H9 (cell line): ENCODE measurements at regions not wholly inside any gene's neighbourhood (a gene's known extent, or its start where the extent isn't known, plus 50 kb on each side); places are given as distances from the start of the nearest gene placed in this dataset.

Experiments
- DNase-seq: peaks from one replicate; pipeline ENCODE4 v3.0.0-alpha.2; 2017
- H2AFZ ChIP-seq: one replicate; pipeline ENCODE4 v1.6.1; 2013; ENCODE audit warnings: mild to moderate bottlenecking, low read length, control low read depth, moderate library complexity
- H2AK5ac ChIP-seq: 2 replicates; pipeline ENCODE4 v1.6.1; 2013; ENCODE audit warnings: low read length, control low read depth, mixed read lengths; ENCODE audit not compliant: insufficient read length
- H2BK120ac ChIP-seq: one replicate; pipeline ENCODE4 v1.6.1; 2013; ENCODE audit warnings: low read depth, mild to moderate bottlenecking, low read length, control low read depth, inconsistent platforms; ENCODE audit not compliant: poor library complexity, severe bottlenecking
- H2BK12ac ChIP-seq: 2 replicates; pipeline ENCODE4 v1.6.1; 2013; ENCODE audit warnings: low read length, control low read depth, mixed read lengths, low read depth; ENCODE audit not compliant: insufficient read length
- H2BK15ac ChIP-seq: 2 replicates; pipeline ENCODE4 v1.6.1; 2013; ENCODE audit warnings: low read depth, low read length, control low read depth
- H2BK20ac ChIP-seq: one replicate; pipeline ENCODE4 v1.6.1; 2013; ENCODE audit warnings: low read depth, mild to moderate bottlenecking, low read length, control low read depth, inconsistent platforms; ENCODE audit not compliant: poor library complexity, severe bottlenecking
- H2BK5ac ChIP-seq: 2 replicates; pipeline ENCODE4 v1.6.1; 2013; ENCODE audit warnings: low read length, control low read depth, mixed read lengths; ENCODE audit not compliant: insufficient read length
- H3K14ac ChIP-seq: 2 replicates; pipeline ENCODE4 v1.6.1; 2013; ENCODE audit warnings: low read length, control low read depth; ENCODE audit not compliant: insufficient read depth
- H3K18ac ChIP-seq: 2 replicates; pipeline ENCODE4 v1.6.1; 2013; ENCODE audit warnings: low read depth, mild to moderate bottlenecking, mixed read lengths, low read length, control low read depth; ENCODE audit not compliant: insufficient read length
- H3K23ac ChIP-seq: 2 replicates; pipeline ENCODE4 v1.6.1; 2013; ENCODE audit warnings: low read length, control low read depth, mixed read lengths, low read depth; ENCODE audit not compliant: insufficient read length
- H3K23me2 ChIP-seq: 2 replicates; pipeline ENCODE4 v1.6.1; 2013; ENCODE audit warnings: low read depth, mild to moderate bottlenecking, mixed read lengths, low read length, control low read depth; ENCODE audit not compliant: insufficient read length, poor library complexity, severe bottlenecking
- H3K27ac ChIP-seq: 2 replicates; pipeline ENCODE4 v1.5.1; 2013; ENCODE audit warnings: low read length, control low read depth, mixed read lengths, low read depth; ENCODE audit not compliant: insufficient read length
- H3K27me3 ChIP-seq: 2 replicates; pipeline ENCODE4 v1.6.1; 2013; ENCODE audit warnings: low read length, control low read depth, inconsistent platforms; ENCODE audit not compliant: insufficient read depth
- H3K4ac ChIP-seq: 2 replicates; pipeline ENCODE4 v1.6.1; 2013; ENCODE audit warnings: low read depth, mild to moderate bottlenecking, control low read depth, inconsistent platforms, low read length, moderate library complexity
- H3K4me1 ChIP-seq: 2 replicates; pipeline ENCODE4 v1.6.1; 2013; ENCODE audit warnings: low read length, control low read depth, inconsistent platforms; ENCODE audit not compliant: insufficient read depth
- H3K4me2 ChIP-seq: 2 replicates; pipeline ENCODE4 v1.6.1; 2013; ENCODE audit warnings: low read length, control low read depth, mixed read lengths; ENCODE audit not compliant: insufficient read length, insufficient read depth
- H3K56ac ChIP-seq: 2 replicates; pipeline ENCODE4 v1.6.1; 2013; ENCODE audit warnings: low read depth, mild to moderate bottlenecking, mixed read lengths, low read length, control low read depth; ENCODE audit not compliant: insufficient read length
- H3K79me1 ChIP-seq: 2 replicates; pipeline ENCODE4 v1.6.1; 2013; ENCODE audit warnings: low read depth, mild to moderate bottlenecking, moderate library complexity, low read length, control low read depth, inconsistent platforms; ENCODE audit not compliant: insufficient read depth, poor library complexity, severe bottlenecking
- H3K79me2 ChIP-seq: 2 replicates; pipeline ENCODE4 v1.6.1; 2013; ENCODE audit warnings: low read length, control low read depth, inconsistent platforms; ENCODE audit not compliant: insufficient read depth
- H3K9ac ChIP-seq: 2 replicates; pipeline ENCODE4 v1.6.1; 2013; ENCODE audit warnings: low read length, control low read depth, mixed read lengths; ENCODE audit not compliant: insufficient read length; ENCODE audit errors: extremely low read depth
- H3K9me3 ChIP-seq: one replicate; pipeline ENCODE4 v1.6.1; 2013; ENCODE audit warnings: low read depth, low read length, inconsistent platforms; ENCODE audit not compliant: control insufficient read depth
- H3T11ph ChIP-seq: one replicate; pipeline ENCODE4 v1.6.1; 2013; ENCODE audit warnings: mild to moderate bottlenecking, low read length, control low read depth, inconsistent platforms
- H4K20me1 ChIP-seq: one replicate; pipeline ENCODE4 v1.6.1; 2013; ENCODE audit not compliant: control insufficient read depth, insufficient read length, insufficient read depth
- H4K5ac ChIP-seq: 2 replicates; pipeline ENCODE4 v1.6.1; 2013; ENCODE audit warnings: low read depth, mild to moderate bottlenecking, mixed read lengths, low read length, control low read depth; ENCODE audit not compliant: insufficient read length
- H4K8ac ChIP-seq: replicated peaks from 2 replicates; pipeline ENCODE4 v1.6.1; 2013; ENCODE audit warnings: low read length, control low read depth, mixed read lengths, low read depth; ENCODE audit not compliant: insufficient read length
- H4K91ac ChIP-seq: 2 replicates; pipeline ENCODE4 v1.6.1; 2013; ENCODE audit warnings: low read depth, mild to moderate bottlenecking, moderate library complexity, mixed read lengths, low read length, control low read depth; ENCODE audit not compliant: insufficient read length
- H3K27ac Mint-ChIP-seq, 3 experiments: 2 replicates in 2 of 3; 3 replicates in 1 of 3; pipeline ENCODE4 v1.8.0; 2020 to 2021; ENCODE audit warnings: mixed read lengths in 3 of 3, mild to moderate bottlenecking in 1 of 3, moderate library complexity in 1 of 3
- H3K27me3 Mint-ChIP-seq: 2 replicates; pipeline ENCODE4 v1.8.0; 2021; ENCODE audit warnings: low read depth, mild to moderate bottlenecking, moderate library complexity, mixed read lengths
- H3K36me3 Mint-ChIP-seq, 3 experiments: 2 replicates in 2 of 3; 3 replicates in 1 of 3; pipeline ENCODE4 v1.8.0; 2020 to 2021; ENCODE audit warnings: low read depth in 3 of 3, mixed read lengths in 3 of 3; ENCODE audit not compliant: insufficient read depth in 1 of 3
- H3K4me1 Mint-ChIP-seq, 2 experiments: 2 replicates each; pipeline ENCODE4 v1.8.0; 2020; ENCODE audit warnings: mixed read lengths in 2 of 2
- H3K4me3 Mint-ChIP-seq, 2 experiments: 2 replicates in 1 of 2; 3 replicates in 1 of 2; pipeline ENCODE4 v1.8.0; 2020 to 2021; ENCODE audit warnings: mild to moderate bottlenecking in 2 of 2, mixed read lengths in 2 of 2, moderate library complexity in 1 of 2
- H3K9me3 Mint-ChIP-seq, 2 experiments: 2 replicates in 1 of 2; 3 replicates in 1 of 2; pipeline ENCODE4 v1.8.0; 2020; ENCODE audit warnings: mild to moderate bottlenecking in 2 of 2, mixed read lengths in 2 of 2, moderate library complexity in 1 of 2
- WGBS: extraction: QIAGEN DNeasy Blood & Tissue Kit; methylation state at CpG from one replicate; pipeline ENCODE4 v1.1.7; 2013; ENCODE audit warnings: missing lambda C conversion rate, low lambda C conversion rate, mixed read lengths; ENCODE audit not compliant: insufficient read length; ENCODE audit errors: extremely low coverage; 5-methylcytosine and 5-hydroxymethylcytosine counted together
- TF ChIP-seq, protein P1 (sequence below): fragments of 200-600 bp; sonication (generic); conservative IDR thresholded peaks from 3 replicates; pipeline ENCODE4 v1.8.0; 2021; ENCODE audit warnings: antibody characterized with exemption, mild to moderate bottlenecking

DNA sequence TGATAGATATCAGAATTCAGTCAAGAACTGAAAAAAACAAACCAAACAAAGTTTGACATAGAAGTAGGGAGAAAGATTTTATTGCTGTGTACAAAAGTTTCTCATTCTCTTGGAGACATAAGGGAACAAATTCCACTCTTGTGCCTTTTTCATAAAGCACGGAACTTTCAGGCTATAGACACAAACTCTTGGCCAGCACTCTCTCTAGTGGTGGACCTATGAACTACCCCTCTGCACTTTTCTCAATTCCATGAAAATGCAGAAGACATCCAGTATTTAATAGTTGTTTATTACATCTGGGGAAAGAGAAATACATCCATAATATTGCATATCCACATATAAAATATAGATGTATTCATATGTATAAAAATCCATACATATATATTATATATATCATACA is 291.6 kb upstream of the HS3ST1 start:
- Mint-ChIP-seq H3K36me3 (peaks cover 0 to 16% (median 2%) of the 10 kb centered on the region in 3 experiments; a peak in 4 of 7 replicates), H3K4me1 (peaks cover 0 to 5% of the 10 kb centered on the region in 2 experiments; a peak in 1 of 4 replicates), H3K9me3 (peaks cover 3 to 7% of the 10 kb centered on the region in 2 experiments), H3K27me3 (no peaks in the 10 kb centered on the region), H3K27ac (no peak overlapping the region), H3K4me3 (no peak overlapping the region)
- H4K91ac ChIP-seq = no peak overlapping the region
- H3K9ac ChIP-seq = no peak overlapping the region
- no peaks in the 10 kb centered on the region for H3K23me2 ChIP-seq
- no peak overlapping the region for H3K4me2 ChIP-seq
- no peaks in the 10 kb centered on the region for H3K79me1 ChIP-seq
- H2BK15ac ChIP-seq = no peak overlapping the region
- no CpG with 5 or more reads among the region's 1 CpG for whole genome bisulfite sequencing
- H2BK20ac ChIP-seq = no peak overlapping the region
- H2BK12ac ChIP-seq = no peak overlapping the region
- no peaks in the 10 kb centered on the region for H3K9me3 ChIP-seq
- H3T11ph ChIP-seq = no peak overlapping the region
- no peak overlapping the region for H3K56ac ChIP-seq
- H3K23ac ChIP-seq = no peak overlapping the region
- no peak overlapping the region for H4K5ac ChIP-seq
- H2BK5ac ChIP-seq = no peak overlapping the region
- H3K14ac ChIP-seq = no peak overlapping the region
- H3K4me1 ChIP-seq = no peaks in the 10 kb centered on the region
- TF ChIP-seq, protein P1, sequence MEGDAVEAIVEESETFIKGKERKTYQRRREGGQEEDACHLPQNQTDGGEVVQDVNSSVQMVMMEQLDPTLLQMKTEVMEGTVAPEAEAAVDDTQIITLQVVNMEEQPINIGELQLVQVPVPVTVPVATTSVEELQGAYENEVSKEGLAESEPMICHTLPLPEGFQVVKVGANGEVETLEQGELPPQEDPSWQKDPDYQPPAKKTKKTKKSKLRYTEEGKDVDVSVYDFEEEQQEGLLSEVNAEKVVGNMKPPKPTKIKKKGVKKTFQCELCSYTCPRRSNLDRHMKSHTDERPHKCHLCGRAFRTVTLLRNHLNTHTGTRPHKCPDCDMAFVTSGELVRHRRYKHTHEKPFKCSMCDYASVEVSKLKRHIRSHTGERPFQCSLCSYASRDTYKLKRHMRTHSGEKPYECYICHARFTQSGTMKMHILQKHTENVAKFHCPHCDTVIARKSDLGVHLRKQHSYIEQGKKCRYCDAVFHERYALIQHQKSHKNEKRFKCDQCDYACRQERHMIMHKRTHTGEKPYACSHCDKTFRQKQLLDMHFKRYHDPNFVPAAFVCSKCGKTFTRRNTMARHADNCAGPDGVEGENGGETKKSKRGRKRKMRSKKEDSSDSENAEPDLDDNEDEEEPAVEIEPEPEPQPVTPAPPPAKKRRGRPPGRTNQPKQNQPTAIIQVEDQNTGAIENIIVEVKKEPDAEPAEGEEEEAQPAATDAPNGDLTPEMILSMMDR = peak; percentile 78
- no peak overlapping the region for H4K8ac ChIP-seq
- H3K18ac ChIP-seq = no peak overlapping the region
- H4K20me1 ChIP-seq = no peaks in the 10 kb centered on the region
- no peak overlapping the region for H2BK120ac ChIP-seq
- H2AK5ac ChIP-seq = no peak overlapping the region
- no peaks in the 10 kb centered on the region for H3K79me2 ChIP-seq
- no peaks in the 10 kb centered on the region for H3K27me3 ChIP-seq
- H3K27ac ChIP-seq = no peak overlapping the region
- H3K4ac ChIP-seq = no peak overlapping the region
- no peak for DNase-seq
- H2AFZ ChIP-seq = no peak overlapping the region
